HepG2 (cell line): ENCODE measurements at regions not wholly inside any gene's neighbourhood (a gene's known extent, or its start where the extent isn't known, plus 50 kb on each side); places are given as distances from the start of the nearest gene placed in this dataset.

Source experiments
- ATAC-seq: fragments of 200-7000 bp; cut with Tn5 transposase; 3 replicates; pipeline ENCODE4 v1.9.1; 2020; ENCODE audit warnings: mild to moderate bottlenecking, moderate library complexity
- BruUV-seq: library from RNA; stranded (reverse); fragments of 400-500 nt; replicated peaks from 2 replicates; lab custom pipeline; 2021; lab: Mats Ljungman, UMichigan
- CTCF ChIA-PET: fragments of 300-600 bp; formaldehyde crosslinking; extraction: SDS; loops from one replicate; lab custom pipeline; 2021; ENCODE audit warnings: low total read pairs, inconsistent platforms, low intra/inter-chr PET ratio; lab: Yijun Ruan, JAX
- POLR2A ChIA-PET: fragments of 350-600 bp; sonication (Branson Sonifier 250); formaldehyde crosslinking; loops from one replicate; lab custom pipeline; 2020; ENCODE audit warnings: antibody characterized with exemption, inconsistent platforms; lab: Yijun Ruan, JAX
- DNase-seq: peaks from one replicate; pipeline ENCODE4 v3.0.0-alpha.2; 2015; ENCODE audit warnings: low spot score
- FAIRE-seq: peaks from 3 replicates; lab custom pipeline; 2011; peaks lifted over from hg19 to GRCh38; lab: Jason Lieb, UNC
- H2AFZ ChIP-seq: one replicate; pipeline ENCODE4 v1.6.1; 2011; ENCODE audit warnings: low read length, inconsistent platforms
- H3K27ac ChIP-seq: fragments of 300-600 bp; 3 replicates; pipeline ENCODE4 v1.8.0; 2011; ENCODE audit warnings: mixed run types, mild to moderate bottlenecking, mixed read lengths, low read length, inconsistent platforms; ENCODE audit not compliant: insufficient read depth; ENCODE audit errors: extremely low read length
- H3K27me3 ChIP-seq, 2 experiments: fragments of 200-600 bp in 1 of 2; 2 replicates in 1 of 2; 3 replicates in 1 of 2; pipeline versions ENCODE4 v1.6.0 to v1.8.0; 2011; ENCODE audit warnings: low read length in 2 of 2, mild to moderate bottlenecking in 2 of 2, moderate library complexity in 2 of 2, inconsistent platforms in 1 of 2; ENCODE audit not compliant: insufficient read depth in 2 of 2, control insufficient read depth in 1 of 2
- H3K36me3 ChIP-seq, 2 experiments: fragments of 200-600 bp in 1 of 2; replicated peaks in 1 of 2; 2 replicates in 1 of 2; 3 replicates in 1 of 2; pipeline versions ENCODE4 v1.5.1 to v1.8.0; 2011; ENCODE audit warnings: low read length in 2 of 2, inconsistent platforms in 1 of 2; ENCODE audit not compliant: insufficient read depth in 2 of 2, control insufficient read depth in 1 of 2
- H3K4me1 ChIP-seq: 2 replicates; pipeline ENCODE4 v1.5.1; 2012; ENCODE audit warnings: low read length, inconsistent platforms; ENCODE audit not compliant: insufficient read depth
- H3K4me2 ChIP-seq: 2 replicates; pipeline ENCODE4 v1.6.0; 2011; ENCODE audit warnings: low read depth, low read length, inconsistent platforms
- H3K4me3 ChIP-seq, 3 experiments: fragments of 200-600 bp in 1 of 3; sonication (generic), shearing (Covaris generic) in 1 of 3; replicated peaks in 1 of 3; 2 replicates each; pipeline ENCODE4 v1.5.1; 2011 to 2016; ENCODE audit warnings: low read length in 3 of 3, inconsistent platforms in 2 of 3, low read depth in 2 of 3, mild to moderate bottlenecking in 2 of 3, control low read depth in 1 of 3, mixed read lengths in 1 of 3; ENCODE audit not compliant: insufficient read depth in 1 of 3
- H3K79me2 ChIP-seq: one replicate; pipeline ENCODE4 v1.6.1; 2011; ENCODE audit warnings: low read length, inconsistent platforms; ENCODE audit not compliant: insufficient read depth
- H3K9ac ChIP-seq: 2 replicates; pipeline ENCODE4 v1.6.0; 2011; ENCODE audit warnings: mild to moderate bottlenecking, low read depth, low read length, inconsistent platforms; ENCODE audit not compliant: insufficient read depth
- H3K9me3 ChIP-seq: 2 replicates; pipeline ENCODE4 v1.5.1; 2012; ENCODE audit warnings: mild to moderate bottlenecking, low read length
- H4K20me1 ChIP-seq: 2 replicates; pipeline ENCODE4 v1.6.0; 2011; ENCODE audit warnings: inconsistent platforms, mild to moderate bottlenecking, low read length, moderate library complexity; ENCODE audit not compliant: insufficient read depth
- EED ChIP-seq: sonication (generic); formaldehyde crosslinking; IDR thresholded peaks from 2 replicates; pipeline ENCODE4 v1.5.0; 2020; ENCODE audit warnings: mild to moderate bottlenecking, missing genetic modification reagents
- KLF9 ChIP-seq: IDR thresholded peaks from 2 replicates; pipeline ENCODE4 v1.6.1; 2016; ENCODE audit warnings: low read depth
- MLX ChIP-seq: IDR thresholded peaks from 2 replicates; pipeline ENCODE4 v1.6.1; 2016
- PHF20 ChIP-seq: sonication (generic); formaldehyde crosslinking; IDR thresholded peaks from 2 replicates; pipeline ENCODE4 v1.5.0; 2020; ENCODE audit warnings: mild to moderate bottlenecking, missing genetic modification reagents
- POLR2AphosphoS5 ChIP-seq: IDR thresholded peaks from 2 replicates; pipeline ENCODE4 v1.6.1; 2012; ENCODE audit warnings: low read depth, low read length
- RERE ChIP-seq: IDR thresholded peaks from 2 replicates; pipeline ENCODE4 v1.6.1; 2016; ENCODE audit warnings: low read depth, missing genetic modification reagents, missing compliant biosample characterization
- SNRNP70 ChIP-seq: fragments of 200-400 bp; formaldehyde crosslinking; IDR thresholded peaks from 2 replicates; pipeline ENCODE4 v1.6.1; 2017; ENCODE audit warnings: mild to moderate bottlenecking, low read depth, low read length, moderate library complexity
- YEATS4 ChIP-seq: sonication (generic); formaldehyde crosslinking; IDR thresholded peaks from 2 replicates; pipeline ENCODE4 v1.4.0; 2020; ENCODE audit warnings: missing genetic modification reagents, borderline replicate concordance
- ZBTB26 ChIP-seq: IDR thresholded peaks from 2 replicates; pipeline ENCODE4 v1.6.1; 2016; ENCODE audit warnings: missing compliant biosample characterization, missing genetic modification reagents, borderline replicate concordance
- ZNF274 ChIP-seq: sonication (generic); formaldehyde crosslinking; IDR thresholded peaks from 2 replicates; pipeline ENCODE4 v1.5.1; 2020; ENCODE audit warnings: mild to moderate bottlenecking, missing genetic modification reagents
- ZNF644 ChIP-seq: IDR thresholded peaks from 2 replicates; pipeline ENCODE4 v1.6.1; 2016; ENCODE audit warnings: low read depth
- WGBS: methylation state at CpG from one replicate; pipeline ENCODE4 v1.1.6; 2017; ENCODE audit warnings: low lambda C conversion rate; 5-methylcytosine and 5-hydroxymethylcytosine counted together
- in situ Hi-C: cut with HindIII; loops from 2 replicates; pipeline ENCODE4 v1.10.0; 2017; ENCODE audit warnings: low pct_unique_long_range_greater_than_20kb; ENCODE audit not compliant: extremely low pct_ligation_motif_present
- intact Hi-C: fragments of 100-400 bp; cut with micrococcal nuclease; formaldehyde crosslinking; loops from one replicate; pipeline ENCODE4 v1.10.0; 2022; ENCODE audit not compliant: unreplicated experiment

GRCh38 chr1:222090103-222090502, 348.2 kb upstream of the DUSP10 start (continued):
- TF ChIP-seq RERE (CRISPR knock-in tag) = no peak

GRCh38 chr1:222087221-222087920, 345.5 kb upstream of the DUSP10 start:
- TF ChIP-seq MLX (CRISPR knock-in tag) = no peak
- TF ChIP-seq EED = no peak
- no peak for TF ChIP-seq ZNF644 (CRISPR knock-in tag)
- TF ChIP-seq PHF20 (CRISPR knock-in tag) = no peak
- no peak for TF ChIP-seq POLR2AphosphoS5
- TF ChIP-seq ZBTB26 = no peak
- no peak for TF ChIP-seq ZNF274
- no peak for TF ChIP-seq SNRNP70
- TF ChIP-seq KLF9 (CRISPR knock-in tag) = no peak
- no peak for TF ChIP-seq YEATS4 (CRISPR knock-in tag)
- CTCF ChIA-PET = no interaction called here
- WGBS = 55% methylated on average over 9 of the region's 9 CpGs
- Histone ChIP-seq H3K4me2 (no peak overlapping the region), H3K36me3 (no peaks in the 10 kb centered on the region), H3K27ac (no peak overlapping the region), H3K79me2 (no peaks in the 10 kb centered on the region), H3K4me3 (no peak overlapping the region), H3K4me1 (no peaks in the 10 kb centered on the region), H3K9me3 (peaks cover 14% of the 10 kb centered on the region; the same call in 1 of the 2 replicates), H4K20me1 (no peaks in the 10 kb centered on the region), H3K9ac (no peak overlapping the region), H2AFZ (no peak overlapping the region), H3K27me3 (no peaks in the 10 kb centered on the region)
- ATAC-seq (no peak), DNase-seq (no peak), FAIRE-seq (no peak)
- in situ Hi-C loops = no loop called here
- no TSS peak for BruUV-seq
- POLR2A ChIA-PET = no interaction called here
- intact Hi-C loops = no loop called here
